ENCODE measurements at regions not wholly inside any gene's neighbourhood (a gene's known extent, or its start where the extent isn't known, plus 50 kb on each side); places are given as distances from the start of the nearest gene placed in this dataset.

GRCh38 chr5:27788184-27788583 is 749.8 kb upstream of the CDH9 start:
- TF ChIP-seq POLR2A (IDR thresholded peaks at IDR 0.05; ENCODE audit: extremely low read depth, insufficient read length) (no peak), CTCF (IDR thresholded peaks at IDR 0.05; ENCODE audit: low read depth, low read length) (no peak)
